ENCODE measurements at regions not wholly inside any gene's neighbourhood (a gene's known extent, or its start where the extent isn't known, plus 50 kb on each side); places are given as distances from the start of the nearest gene placed in this dataset.

- POLR2A ChIA-PET (ENCODE audit: unreplicated experiment), result no interaction called here
- CTCF ChIA-PET, result no interaction called here
- peak overlapping the region; percentile 85; the same call in 2 of the 3 replicates for H2BK15ac ChIP-seq (ENCODE audit: low read depth, low read length)
- H2AK5ac ChIP-seq (ENCODE audit: low read depth, low read length), result peak overlapping the region; percentile 94
- dilution Hi-C loops (cut with HindIII; ENCODE audit: low sequenced_read_pairs, unreplicated experiment) (no loop called here), intact Hi-C loops (cut with micrococcal nuclease) (no loop called here), in situ Hi-C loops (cut with MboI; ENCODE audit: low sequenced_read_pairs) (no loop called here)
- H3K9ac ChIP-seq (ENCODE audit: low read depth, low read length), result no peak overlapping the region
- no peak overlapping the region for H3K23ac ChIP-seq (ENCODE audit: low read depth, low read length)
- BruUV-seq (replicated peaks), result no TSS peak
- TF ChIP-seq BHLHE40 (IDR thresholded peaks at IDR 0.05; ENCODE audit: low read depth, low read length) (no peak), NFE2L2 (IDR thresholded peaks at IDR 0.05; ENCODE audit: low read depth, low read length) (no peak), CTCF (conservative IDR thresholded peaks at IDR 0.05; ENCODE audit: low read depth, low read length) (no peak)
- peak overlapping the region; percentile 95 for H2BK120ac ChIP-seq (ENCODE audit: low read depth, low read length)
- H3K9me3 ChIP-seq (ENCODE audit: control insufficient read depth, insufficient read depth, low read length), result no peaks in the 10 kb centered on the region
- peak overlapping the region; percentile 92 for H2BK20ac ChIP-seq (ENCODE audit: low read depth, low read length)
- no peak overlapping the region for H3K4me3 ChIP-seq (ENCODE audit: insufficient read depth, low read depth, low read length)
- H3K9me1 ChIP-seq (ENCODE audit: insufficient read depth, low read length), result peaks cover 19% of the 10 kb centered on the region
- no CpG with 5 or more reads among the region's 3 CpGs for WGBS, 2 experiments (ENCODE audit: extremely low coverage in 2 of 2, insufficient read length in 1 of 2)
- no peak overlapping the region for H3K56ac ChIP-seq (ENCODE audit: extremely low read depth, insufficient read depth, low read length)
- peak overlapping the region; percentile 10; the same call in 1 of the 2 replicates for H3K14ac ChIP-seq (replicated peaks; ENCODE audit: low read depth, low read length)
- H4K91ac ChIP-seq (ENCODE audit: insufficient read depth, low read depth, low read length), result peak overlapping the region; percentile 78
- no peak overlapping the region for H3K4me2 ChIP-seq (ENCODE audit: low read depth, low read length)
- peak overlapping the region; percentile 23 for H3K27ac ChIP-seq (ENCODE audit: insufficient read depth, low read length)
- H4K20me1 ChIP-seq (ENCODE audit: insufficient read depth, low read length), result no peaks in the 10 kb centered on the region
- H2BK5ac ChIP-seq (ENCODE audit: low read depth, low read length, poor library complexity, severe bottlenecking), result peak overlapping the region; percentile 91
- H3K79me1 ChIP-seq (ENCODE audit: low read depth in 1 of 2, low read length in 2 of 2), result no peaks in the 10 kb centered on the region
- peak overlapping the region; percentile 91; the same call in 1 of the 2 replicates for H3K4ac ChIP-seq (ENCODE audit: low read depth, low read length)
- H3K27me3 ChIP-seq (ENCODE audit: control insufficient read depth, insufficient read depth, low read length), result no peaks in the 10 kb centered on the region
- H4K5ac ChIP-seq (ENCODE audit: low read depth, low read length), result peak overlapping the region; percentile 39; the same call in 1 of the 2 replicates
- no peaks in the 10 kb centered on the region for H3K36me3 ChIP-seq (ENCODE audit: control insufficient read depth, insufficient read depth, low read length)
- H2AFZ ChIP-seq (replicated peaks; ENCODE audit: low read length, poor library complexity), result no peak overlapping the region
- peak overlapping the region; percentile 60 to 93 for H4K8ac ChIP-seq (ENCODE audit: low read depth in 2 of 2, low read length in 2 of 2)
- peak overlapping the region; percentile 48; the same call in 1 of the 2 replicates for H3K18ac ChIP-seq (ENCODE audit: low read depth, low read length)
- H3K4me1 ChIP-seq (ENCODE audit: control insufficient read depth, insufficient read depth, low read length), result peaks cover 13% of the 10 kb centered on the region
- H2AK9ac ChIP-seq (replicated peaks; ENCODE audit: low read depth, low read length, poor library complexity), result peak overlapping the region; percentile 11
- ATAC-seq (ENCODE audit: low read depth), result no peak
- peak; percentile 4 for DNase-seq
Observed at GRCh38 chr1:87225171-87225570, 103.5 kb upstream of the LMO4 start.

All from IMR-90 (cell line).